Activated CD8-positive, alpha-beta memory T cell treated with anti-CD3 and anti-CD28 coated beads, Interleukin-2, amount 50 U/mL, for 4 hours (primary cell): ENCODE measurements at regions not wholly inside any gene's neighbourhood (a gene's known extent, or its start where the extent isn't known, plus 50 kb on each side); places are given as distances from the start of the nearest gene placed in this dataset.
"Not testable (repeated sequence)": the region's sequence is repeated elsewhere in the genome, so short reads cannot be mapped to it uniquely, and the experiment has no call there.

Source experiments
- DNase-seq: peaks from one replicate; pipeline ENCODE4 v3.0.0-alpha.2; 2020

GRCh38 chr12:9334041-9334692 is 126.0 kb upstream of the PZP start:
- no peak for DNase-seq

GRCh38 chr12:9333161-9333560 is 125.0 kb upstream of the PZP start:
- no peak for DNase-seq

- no peak for DNase-seq
Measured at GRCh38 chr12:9332564-9332963, 124.4 kb upstream of the PZP start.

GRCh38 chr12:9331218-9331626 is 123.0 kb upstream of the PZP start:
- DNase-seq = peak; percentile 73

GRCh38 chr12:9329019-9329418 is 120.8 kb upstream of the PZP start:
- no peak for DNase-seq

- DNase-seq = no peak
Measured at GRCh38 chr12:9328065-9328464, 119.9 kb upstream of the PZP start.

- DNase-seq = no peak
Measured at GRCh38 chr12:9327320-9327719, 119.1 kb upstream of the PZP start.

GRCh38 chr12:9326849-9327248 is 118.7 kb upstream of the PZP start:
- not testable (repeated sequence) for DNase-seq

GRCh38 chr12:9326085-9326484 is 117.9 kb upstream of the PZP start:
- no peak for DNase-seq

- no peak for DNase-seq
Measured at GRCh38 chr12:9325471-9325870, 117.3 kb upstream of the PZP start.

- no peak for DNase-seq
Measured at GRCh38 chr12:9324782-9325181, 116.6 kb upstream of the PZP start.

GRCh38 chr12:9323144-9323681 is 115.0 kb upstream of the PZP start:
- DNase-seq = no peak

GRCh38 chr12:9319842-9320173 is 111.6 kb upstream of the PZP start:
- DNase-seq = no peak

GRCh38 chr12:9319044-9319841 is 111.0 kb upstream of the PZP start:
- no peak for DNase-seq

- not testable (repeated sequence) for DNase-seq
Measured at GRCh38 chr12:9313479-9313878, 105.3 kb upstream of the PZP start.

- not testable (repeated sequence) for DNase-seq
Measured at GRCh38 chr12:9312406-9313392, 104.5 kb upstream of the PZP start.

- not testable (repeated sequence) for DNase-seq
Measured at GRCh38 chr12:9311454-9311853, 103.3 kb upstream of the PZP start.

- DNase-seq = not testable (repeated sequence)
Measured at GRCh38 chr12:9310645-9311044, 102.5 kb upstream of the PZP start.

- not testable (repeated sequence) for DNase-seq
Measured at GRCh38 chr12:9309749-9310148, 101.6 kb upstream of the PZP start.

- DNase-seq = not testable (repeated sequence)
Measured at GRCh38 chr12:9308745-9309144, 100.5 kb upstream of the PZP start.

GRCh38 chr12:9308163-9308562 is 100.0 kb upstream of the PZP start:
- DNase-seq = not testable (repeated sequence)

GRCh38 chr12:9307255-9307654 is 99.1 kb upstream of the PZP start:
- not testable (repeated sequence) for DNase-seq

- DNase-seq = not testable (repeated sequence)
Measured at GRCh38 chr12:9306004-9306403, 97.8 kb upstream of the PZP start.
